A549 (cell line): ENCODE measurements at regions not wholly inside any gene's neighbourhood (a gene's known extent, or its start where the extent isn't known, plus 50 kb on each side); places are given as distances from the start of the nearest gene placed in this dataset.
A peak's percentile ranks its signal among the peaks of the same experiment; 100 is the strongest.

Source experiments
- ATAC-seq, 2 experiments: fragments of 200-7000 bp in 1 of 2; fragments of >200 bp in 1 of 2; cut with Nextera tagmentation in 1 of 2; cut with Tn5 transposase in 1 of 2; 3 replicates each; pipeline versions ENCODE4 v1.8.0 to v1.9.1; 2018 to 2020; ENCODE audit warnings: mild to moderate bottlenecking in 1 of 2, moderate library complexity in 1 of 2
- CTCF ChIA-PET: fragments of 300-600 bp; sonication (Branson Sonifier 250); formaldehyde crosslinking; extraction: SDS; loops from one replicate; lab custom pipeline; 2021; ENCODE audit warnings: antibody characterized with exemption, inconsistent platforms; lab: Yijun Ruan, JAX
- POLR2A ChIA-PET: fragments of 350-600 bp; formaldehyde crosslinking; extraction: SDS; loops from one replicate; lab custom pipeline; 2021; ENCODE audit warnings: antibody characterized with exemption, inconsistent platforms; lab: Yijun Ruan, JAX
- DNase-seq, 2 experiments: peaks; one replicate each; pipeline versions ENCODE4 v3.0.0 to v3.0.0-alpha.2; 2011 to 2016; ENCODE audit warnings: low read depth in 1 of 2, low spot score in 1 of 2
- FAIRE-seq: peaks from 2 replicates; lab custom pipeline; 2011; peaks lifted over from hg19 to GRCh38; lab: Jason Lieb, UNC
- H3K27ac ChIP-seq, 2 experiments: fragments of >200 bp; sonication (Bioruptor Twin); formaldehyde crosslinking; 3 replicates each; pipeline ENCODE4 v1.5.1; 2016 to 2017
- H3K4me1 ChIP-seq: fragments of >200 bp; sonication (Bioruptor Twin); formaldehyde crosslinking; 3 replicates; pipeline ENCODE4 v1.6.1; 2016
- H3K4me2 ChIP-seq: fragments of >200 bp; sonication (Bioruptor Twin); formaldehyde crosslinking; 3 replicates; pipeline ENCODE4 v1.6.1; 2016
- H3K4me3 ChIP-seq: fragments of >200 bp; sonication (Bioruptor Twin); formaldehyde crosslinking; 3 replicates; pipeline ENCODE4 v1.5.1; 2016
- H3K9me3 ChIP-seq: fragments of >200 bp; sonication (Bioruptor Twin); formaldehyde crosslinking; 3 replicates; pipeline ENCODE4 v1.6.1; 2016
- BHLHE40 ChIP-seq: IDR thresholded peaks from 2 replicates; pipeline ENCODE4 v1.6.1; 2012; ENCODE audit warnings: low read depth, low read length, inconsistent platforms
- CBX2 ChIP-seq: fragments of 200-600 bp; sonication (generic); IDR thresholded peaks from 2 replicates; pipeline ENCODE4 v1.6.1; 2016; ENCODE audit warnings: low read depth, mild to moderate bottlenecking, borderline replicate concordance
- CBX8 ChIP-seq: fragments of 200-600 bp; sonication (generic); IDR thresholded peaks from 2 replicates; pipeline ENCODE4 v1.6.1; 2016
- CEBPB ChIP-seq, 2 experiments: fragments of >200 bp in 1 of 2; sonication (Bioruptor Twin) in 1 of 2; formaldehyde crosslinking in 1 of 2; IDR thresholded peaks; 2 replicates each; pipeline ENCODE4 v1.6.1; 2012 to 2016
- CHD4 ChIP-seq: fragments of 200-600 bp; sonication (generic); IDR thresholded peaks from 2 replicates; pipeline ENCODE4 v1.6.1; 2016; ENCODE audit warnings: antibody characterized with exemption, mild to moderate bottlenecking, borderline replicate concordance
- EHF ChIP-seq: fragments of 250-450 bp; sonication (Bioruptor Pico); IDR thresholded peaks from 2 replicates; pipeline ENCODE4 v1.5.0; 2020; ENCODE audit warnings: mild to moderate bottlenecking
- ELK1 ChIP-seq: fragments of 150-350 bp; IDR thresholded peaks from 2 replicates; pipeline ENCODE4 v1.6.1; 2014; ENCODE audit warnings: low read depth, mild to moderate bottlenecking, low read length
- ESRRA ChIP-seq: fragments of 150-350 bp; IDR thresholded peaks from 2 replicates; pipeline ENCODE4 v1.6.1; 2014; ENCODE audit warnings: mild to moderate bottlenecking, low read length, borderline replicate concordance
- FOSL2 ChIP-seq, 2 experiments: fragments of 450-650 bp in 1 of 2; fragments of >200 bp in 1 of 2; sonication (Bioruptor Twin) in 1 of 2; formaldehyde crosslinking; IDR thresholded peaks; 2 replicates each; pipeline versions ENCODE4 v1.5.0 to v1.6.1; 2016 to 2020; ENCODE audit warnings: mild to moderate bottlenecking in 1 of 2, moderate library complexity in 1 of 2
- FOXS1 ChIP-seq: fragments of 250-450 bp; sonication (Bioruptor Pico); IDR thresholded peaks from 2 replicates; pipeline ENCODE4 v1.5.0; 2020; ENCODE audit warnings: mild to moderate bottlenecking, moderate library complexity
- GATA3 ChIP-seq: IDR thresholded peaks from 2 replicates; pipeline ENCODE4 v1.6.1; 2012; ENCODE audit warnings: borderline replicate concordance
- HOXB13 ChIP-seq: fragments of 250-450 bp; sonication (Bioruptor Pico); IDR thresholded peaks from 2 replicates; pipeline ENCODE4 v1.5.0; 2020; ENCODE audit warnings: low read depth, mild to moderate bottlenecking, moderate library complexity
- JUN ChIP-seq, 2 experiments: fragments of >200 bp; sonication (Bioruptor Twin); formaldehyde crosslinking; IDR thresholded peaks; 2 replicates in 1 of 2; 3 replicates in 1 of 2; pipeline ENCODE4 v1.6.1; 2016 to 2017
- JUNB ChIP-seq: fragments of >200 bp; sonication (Bioruptor Twin); formaldehyde crosslinking; IDR thresholded peaks from 2 replicates; pipeline ENCODE4 v1.6.1; 2016
- MAFK ChIP-seq: fragments of 450-650 bp; IDR thresholded peaks from 2 replicates; pipeline ENCODE4 v1.6.1; 2014; ENCODE audit not compliant: partially characterized antibody
- NPAS2 ChIP-seq: fragments of 250-450 bp; sonication (Bioruptor Pico); IDR thresholded peaks from 2 replicates; pipeline ENCODE4 v1.8.0; 2022; ENCODE audit warnings: mild to moderate bottlenecking, moderate library complexity, borderline replicate concordance
- PBX3 ChIP-seq: IDR thresholded peaks from 2 replicates; pipeline ENCODE4 v1.6.1; 2012
- POLR2A ChIP-seq: IDR thresholded peaks from 2 replicates; pipeline ENCODE4 v1.6.1; 2012; ENCODE audit warnings: mild to moderate bottlenecking, low read length
- RAD21 ChIP-seq, 2 experiments: fragments of >200 bp in 1 of 2; sonication (Bioruptor Twin) in 1 of 2; formaldehyde crosslinking in 1 of 2; IDR thresholded peaks in 1 of 2; conservative IDR thresholded peaks in 1 of 2; 2 replicates in 1 of 2; 3 replicates in 1 of 2; pipeline ENCODE4 v1.6.1; 2012 to 2018; ENCODE audit warnings: inconsistent platforms in 1 of 2
- RFX5 ChIP-seq: fragments of 450-650 bp; IDR thresholded peaks from 2 replicates; pipeline ENCODE4 v1.7.1; 2014; ENCODE audit warnings: antibody characterized with exemption, mild to moderate bottlenecking, moderate library complexity
- SREBF2 ChIP-seq: fragments of 450-650 bp; IDR thresholded peaks from 2 replicates; pipeline ENCODE4 v1.6.1; 2014; ENCODE audit warnings: mild to moderate bottlenecking, moderate library complexity
- TFCP2L1 ChIP-seq: fragments of 250-450 bp; sonication (Bioruptor Pico); IDR thresholded peaks from 2 replicates; pipeline ENCODE4 v1.5.0; 2021; ENCODE audit warnings: mild to moderate bottlenecking
- ZC3H11A ChIP-seq: fragments of 450-650 bp; IDR thresholded peaks from 2 replicates; pipeline ENCODE4 v1.6.1; 2014; ENCODE audit warnings: antibody characterized with exemption, mild to moderate bottlenecking
- ZNF302 ChIP-seq: fragments of 250-450 bp; sonication (Bioruptor Pico); IDR thresholded peaks from 2 replicates; pipeline ENCODE4 v1.9.0; 2021; ENCODE audit warnings: inconsistent platforms, mild to moderate bottlenecking, moderate library complexity
- ZSCAN20 ChIP-seq: fragments of 250-450 bp; sonication (Bioruptor Pico); IDR thresholded peaks from 2 replicates; pipeline ENCODE4 v1.8.0; 2022; ENCODE audit warnings: mild to moderate bottlenecking, moderate library complexity
- WGBS: methylation state at CpG from one replicate; pipeline ENCODE4 v1.1.6; 2017; ENCODE audit errors: missing lambda C conversion rate; 5-methylcytosine and 5-hydroxymethylcytosine counted together
- TF ChIP-seq, protein P1 (sequence below): fragments of 450-650 bp; IDR thresholded peaks from 2 replicates; pipeline ENCODE4 v1.6.1; 2014; ENCODE audit warnings: antibody characterized with exemption
- TF ChIP-seq, protein P2 (sequence below): IDR thresholded peaks from 2 replicates; pipeline ENCODE4 v1.6.1; 2012

DNA sequence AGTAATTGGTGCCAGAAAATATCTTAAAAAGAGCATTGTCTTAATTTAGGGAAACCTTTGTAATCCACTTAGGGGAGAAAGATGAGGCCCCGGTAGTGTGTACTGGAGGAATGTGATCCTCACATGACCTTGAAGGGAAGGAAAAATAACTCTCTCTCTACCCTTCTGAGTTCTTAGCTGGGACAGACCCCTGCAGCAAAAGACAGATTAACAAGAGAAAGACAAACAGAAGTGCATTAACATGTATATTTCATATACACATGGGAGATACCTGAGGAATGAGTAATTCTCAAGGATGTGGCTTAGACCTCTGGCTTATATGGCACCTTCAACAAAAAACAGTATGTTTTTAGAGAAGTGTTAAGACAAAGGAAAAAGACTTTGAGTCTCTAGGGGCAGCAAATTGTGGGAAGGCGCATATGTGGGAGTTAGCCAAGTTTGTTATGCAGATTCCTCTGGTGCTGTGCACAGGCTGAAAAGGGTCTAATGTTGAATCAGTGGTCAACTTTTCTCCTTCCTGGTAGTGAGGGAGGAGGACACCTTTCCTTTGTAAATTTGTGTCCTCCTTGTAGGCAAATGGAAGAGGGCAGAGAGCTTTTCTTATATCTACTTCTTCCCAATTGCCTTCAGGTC, 138.8 kb downstream of the LRRC70 start (continued):
- TF ChIP-seq ELK1 (no peak), ZC3H11A (no peak), RAD21 (conservative IDR thresholded peaks at IDR 0.05 in 1 of 2, IDR thresholded peaks at IDR 0.05 in 1 of 2) (no peak), CBX2 (no peak), BHLHE40 (no peak)
- TF ChIP-seq, all 56 proteins: peak for 0

GRCh38 chr5:62714296-62714695, 135.7 kb downstream of the LRRC70 start:
- 46% methylated on average over 2 of the region's 2 CpGs for whole genome bisulfite sequencing
- Histone ChIP-seq H3K4me2 (no peak overlapping the region), H3K4me3 (no peak overlapping the region), H3K4me1 (no peaks in the 10 kb centered on the region)
- FAIRE-seq (no peak), DNase-seq (no peak), ATAC-seq (no peak)
- CTCF ChIA-PET = no interaction called here
- no peak for TF ChIP-seq ESRRA
- TF ChIP-seq MAFK = peak; percentile 47
- TF ChIP-seq ZSCAN20 (CRISPR knock-in tag) = no peak
- TF ChIP-seq, all 56 proteins: peak for 1
- H3K27ac ChIP-seq = no peak overlapping the region
- no peaks in the 10 kb centered on the region for H3K9me3 ChIP-seq
- POLR2A ChIA-PET = no interaction called here

GRCh38 chr5:62708481-62709325, 130.1 kb downstream of the LRRC70 start:
- no peak overlapping the region for H3K4me2 ChIP-seq
- no peak overlapping the region for H3K4me3 ChIP-seq
- TF ChIP-seq JUNB (no peak), HOXB13 (CRISPR knock-in tag) (no peak), GATA3 (no peak), FOXS1 (CRISPR knock-in tag) (no peak), ESRRA (no peak), BHLHE40 (no peak), TFCP2L1 (CRISPR knock-in tag) (no peak), RAD21 (conservative IDR thresholded peaks at IDR 0.05 in 1 of 2, IDR thresholded peaks at IDR 0.05 in 1 of 2) (no peak), CBX8 (no peak)
- TF ChIP-seq, protein P1, sequence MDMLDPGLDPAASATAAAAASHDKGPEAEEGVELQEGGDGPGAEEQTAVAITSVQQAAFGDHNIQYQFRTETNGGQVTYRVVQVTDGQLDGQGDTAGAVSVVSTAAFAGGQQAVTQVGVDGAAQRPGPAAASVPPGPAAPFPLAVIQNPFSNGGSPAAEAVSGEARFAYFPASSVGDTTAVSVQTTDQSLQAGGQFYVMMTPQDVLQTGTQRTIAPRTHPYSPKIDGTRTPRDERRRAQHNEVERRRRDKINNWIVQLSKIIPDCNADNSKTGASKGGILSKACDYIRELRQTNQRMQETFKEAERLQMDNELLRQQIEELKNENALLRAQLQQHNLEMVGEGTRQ = no peak
- TF ChIP-seq, protein P2, sequence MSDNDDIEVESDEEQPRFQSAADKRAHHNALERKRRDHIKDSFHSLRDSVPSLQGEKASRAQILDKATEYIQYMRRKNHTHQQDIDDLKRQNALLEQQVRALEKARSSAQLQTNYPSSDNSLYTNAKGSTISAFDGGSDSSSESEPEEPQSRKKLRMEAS = no peak
- WGBS = 29% methylated on average over 1 of the region's 1 CpG
- FAIRE-seq (no peak), ATAC-seq (no peak), DNase-seq (no peak)
- POLR2A ChIA-PET = no interaction called here
- no peak overlapping the region for H3K27ac ChIP-seq
- CTCF ChIA-PET = no interaction called here
- H3K4me1 ChIP-seq = no peaks in the 10 kb centered on the region
- H3K9me3 ChIP-seq = peaks cover 7% of the 10 kb centered on the region; the same call in 1 of the 3 replicates

GRCh38 chr5:62707563-62707962, 128.9 kb downstream of the LRRC70 start:
- ChIA-PET CTCF (no interaction called here), POLR2A (no interaction called here)
- DNase-seq (no peak), ATAC-seq (no peak), FAIRE-seq (no peak)
- 4% methylated on average over 1 of the region's 1 CpG for WGBS
- no peak for TF ChIP-seq SREBF2
- TF ChIP-seq JUNB = no peak
- TF ChIP-seq CBX8 = no peak
- no peak for TF ChIP-seq FOSL2 (IDR thresholded peaks at IDR 0.05)
- TF ChIP-seq FOSL2 (CRISPR knock-in tag; IDR thresholded peaks at IDR 0.05) = no peak
- TF ChIP-seq PBX3 = no peak
- no peak for TF ChIP-seq ZNF302
- no peak for TF ChIP-seq TFCP2L1 (CRISPR knock-in tag)
- TF ChIP-seq RFX5 = no peak
- TF ChIP-seq FOXS1 (CRISPR knock-in tag) = no peak
- TF ChIP-seq POLR2A = no peak
- no peak for TF ChIP-seq CHD4
- no peak for TF ChIP-seq NPAS2 (CRISPR knock-in tag)
- TF ChIP-seq GATA3 = no peak
- TF ChIP-seq CEBPB (IDR thresholded peaks at IDR 0.05) = no peak
- TF ChIP-seq JUN (IDR thresholded peaks at IDR 0.05) = no peak
- TF ChIP-seq EHF (CRISPR knock-in tag) = no peak
- no peak for TF ChIP-seq ZSCAN20 (CRISPR knock-in tag)
- H3K4me3 ChIP-seq = no peak overlapping the region
- no peaks in the 10 kb centered on the region for H3K4me1 ChIP-seq
- no peak overlapping the region for H3K27ac ChIP-seq
- peaks cover 7% of the 10 kb centered on the region; the same call in 1 of the 3 replicates for H3K9me3 ChIP-seq
- no peak overlapping the region for H3K4me2 ChIP-seq
